AG04450 (cell line): ENCODE measurements at regions not wholly inside any gene's neighbourhood (a gene's known extent, or its start where the extent isn't known, plus 50 kb on each side); places are given as distances from the start of the nearest gene placed in this dataset.

Source experiments
- CTCF ChIA-PET: fragments of 300-600, 350-600 bp; formaldehyde crosslinking; extraction: SDS; loops from one replicate; lab custom pipeline; 2022; ENCODE audit warnings: antibody characterized with exemption, inconsistent platforms; lab: Charles Lee
- POLR2A ChIA-PET: fragments of 350-600 bp; formaldehyde crosslinking; extraction: SDS; loops from one replicate; lab custom pipeline; 2021; ENCODE audit warnings: antibody characterized with exemption, inconsistent platforms; lab: Yijun Ruan, JAX
- DNase-seq: peaks from one replicate; pipeline ENCODE4 v3.0.0-alpha.2; 2011; ENCODE audit warnings: low read depth, low spot score
- H3K27ac ChIP-seq: one replicate; pipeline ENCODE4 v1.5.1; 2012; ENCODE audit warnings: low read depth, low read length, control low read depth
- H3K27me3 ChIP-seq: one replicate; pipeline ENCODE4 v1.6.0; 2012; ENCODE audit warnings: low read length; ENCODE audit not compliant: control insufficient read depth, insufficient read depth
- H3K4me3 ChIP-seq: 2 replicates; pipeline ENCODE4 v1.5.1; 2011; ENCODE audit warnings: mild to moderate bottlenecking, low read depth, low read length, control low read depth
- H3K9me3 ChIP-seq: 2 replicates; pipeline ENCODE4 v1.5.1; 2012; ENCODE audit warnings: low read length; ENCODE audit not compliant: control insufficient read depth, insufficient read depth
- TF ChIP-seq, protein P1 (sequence below): IDR thresholded peaks from 2 replicates; pipeline ENCODE4 v1.5.1; 2011; ENCODE audit warnings: low read depth, low read length, control low read depth, inconsistent platforms

DNA sequence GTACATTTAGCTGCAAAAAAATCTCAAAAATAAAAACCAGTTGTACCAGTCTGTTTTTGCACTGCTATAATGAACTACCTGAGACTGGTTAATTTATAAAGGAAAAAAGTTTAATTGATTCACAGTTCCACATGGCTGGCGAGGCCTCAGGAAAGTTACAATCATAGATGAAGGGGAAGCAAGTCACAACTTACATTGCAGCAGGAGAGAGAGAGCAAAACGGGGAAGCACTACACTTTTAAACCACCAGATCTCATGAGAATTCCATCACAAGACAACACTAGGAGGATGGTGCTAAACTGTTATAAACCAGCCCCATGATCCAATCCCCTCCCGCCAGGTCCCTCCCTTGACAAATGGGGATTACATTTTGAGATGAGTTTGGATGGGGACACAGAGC is 186.0 kb downstream of the TMTC3 start:
- CTCF ChIA-PET = no interaction called here
- no peaks in the 10 kb centered on the region for H3K27me3 ChIP-seq
- TF ChIP-seq, protein P1, sequence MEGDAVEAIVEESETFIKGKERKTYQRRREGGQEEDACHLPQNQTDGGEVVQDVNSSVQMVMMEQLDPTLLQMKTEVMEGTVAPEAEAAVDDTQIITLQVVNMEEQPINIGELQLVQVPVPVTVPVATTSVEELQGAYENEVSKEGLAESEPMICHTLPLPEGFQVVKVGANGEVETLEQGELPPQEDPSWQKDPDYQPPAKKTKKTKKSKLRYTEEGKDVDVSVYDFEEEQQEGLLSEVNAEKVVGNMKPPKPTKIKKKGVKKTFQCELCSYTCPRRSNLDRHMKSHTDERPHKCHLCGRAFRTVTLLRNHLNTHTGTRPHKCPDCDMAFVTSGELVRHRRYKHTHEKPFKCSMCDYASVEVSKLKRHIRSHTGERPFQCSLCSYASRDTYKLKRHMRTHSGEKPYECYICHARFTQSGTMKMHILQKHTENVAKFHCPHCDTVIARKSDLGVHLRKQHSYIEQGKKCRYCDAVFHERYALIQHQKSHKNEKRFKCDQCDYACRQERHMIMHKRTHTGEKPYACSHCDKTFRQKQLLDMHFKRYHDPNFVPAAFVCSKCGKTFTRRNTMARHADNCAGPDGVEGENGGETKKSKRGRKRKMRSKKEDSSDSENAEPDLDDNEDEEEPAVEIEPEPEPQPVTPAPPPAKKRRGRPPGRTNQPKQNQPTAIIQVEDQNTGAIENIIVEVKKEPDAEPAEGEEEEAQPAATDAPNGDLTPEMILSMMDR = no peak
- no peak for DNase-seq
- H3K27ac ChIP-seq = no peak overlapping the region
- H3K9me3 ChIP-seq = no peaks in the 10 kb centered on the region; the same call in 1 of the 2 replicates
- H3K4me3 ChIP-seq = no peak overlapping the region
- POLR2A ChIA-PET = no interaction called here

DNA sequence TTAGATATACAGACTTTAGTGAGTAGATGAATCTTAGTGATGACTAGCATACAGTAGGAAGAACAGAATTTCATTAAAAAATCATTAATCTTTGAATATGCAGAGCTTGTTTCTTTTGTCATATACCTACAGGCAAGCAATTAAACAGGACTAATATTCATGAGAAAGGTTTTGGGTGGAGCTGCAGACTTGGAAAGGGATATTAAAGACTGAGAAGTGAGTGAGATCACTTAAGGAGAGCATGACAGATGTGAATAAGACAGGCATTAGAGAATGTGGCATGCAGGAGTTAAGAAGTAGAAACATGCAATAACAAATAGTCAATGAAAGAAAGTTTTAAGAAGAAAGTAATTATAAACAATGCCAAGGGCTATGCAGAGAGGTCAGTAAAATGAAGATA is 187.7 kb downstream of the TMTC3 start:
- CTCF ChIA-PET = no interaction called here
- DNase-seq = no peak

DNA sequence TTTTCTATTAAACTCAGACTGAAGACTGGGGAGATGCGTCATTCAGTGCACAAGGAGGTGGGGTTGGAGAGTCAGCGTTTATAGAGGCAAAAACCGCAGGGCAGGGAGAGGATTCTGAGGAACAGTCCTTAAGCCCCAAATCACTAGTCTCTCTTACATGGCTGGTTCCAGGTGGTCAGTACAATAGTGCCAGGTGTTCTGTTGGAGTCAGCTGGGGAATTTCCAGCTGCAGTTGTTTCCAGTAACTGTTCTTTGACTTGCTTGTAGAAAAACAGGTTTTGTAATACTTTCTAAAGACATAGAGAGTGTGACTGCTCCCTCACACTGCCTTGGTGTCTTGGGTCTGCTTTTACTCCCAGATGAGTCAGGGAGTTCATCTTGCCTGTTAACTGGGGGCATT is 192.2 kb downstream of the TMTC3 start:
- ChIA-PET CTCF (no interaction called here), POLR2A (interaction anchor here (1.8 kb wide), 1 partner anchor 9 kb away, joined by 4 read pairs; no protein-coding TSS in a partner anchor)
- Histone ChIP-seq H3K27me3 (no peaks in the 10 kb centered on the region), H3K4me3 (no peak overlapping the region), H3K9me3 (no peaks in the 10 kb centered on the region; the same call in 1 of the 2 replicates), H3K27ac (no peak overlapping the region)
- TF ChIP-seq, protein P1 = no peak
- peak; percentile 7 for DNase-seq

More for the DNA sequence above, 187.7 kb downstream of the TMTC3 start:
- Histone ChIP-seq H3K27me3 (no peaks in the 10 kb centered on the region), H3K4me3 (no peak overlapping the region), H3K27ac (no peak overlapping the region), H3K9me3 (no peaks in the 10 kb centered on the region; the same call in 1 of the 2 replicates)
- POLR2A ChIA-PET = no interaction called here
- TF ChIP-seq, protein P1 = no peak

DNA sequence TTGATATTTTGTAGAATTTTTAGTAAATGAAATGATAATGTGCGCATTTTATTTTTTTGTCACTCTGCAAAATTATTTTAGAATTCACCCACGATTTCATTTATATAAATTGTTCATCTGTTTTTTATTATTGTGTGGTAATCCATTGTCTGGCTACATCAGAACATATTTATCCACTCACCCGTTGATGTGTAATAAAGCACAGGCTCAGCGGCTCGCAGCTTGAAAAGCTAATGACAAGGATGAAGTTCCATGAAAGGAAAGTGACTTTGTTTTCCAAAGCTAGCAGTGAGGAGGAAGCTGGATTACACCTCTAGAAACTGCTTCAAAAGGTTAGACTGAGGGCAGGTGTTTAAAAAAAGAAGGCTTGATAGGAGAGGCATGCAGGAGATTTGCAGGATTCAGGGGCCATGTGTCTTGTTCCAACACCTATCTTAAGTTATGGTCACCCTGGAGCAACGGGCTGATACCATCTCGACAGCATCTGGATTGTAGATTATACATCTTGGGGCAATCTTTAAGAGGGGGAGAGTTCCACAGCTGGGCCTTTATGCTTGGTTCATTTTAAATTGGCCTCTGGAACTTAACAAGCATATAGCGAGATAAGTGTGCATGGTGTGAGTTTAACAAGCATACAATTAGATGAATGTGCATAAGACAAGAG is 194.1 kb downstream of the TMTC3 start:
- no peak for DNase-seq
- TF ChIP-seq, protein P1 = no peak
- H3K27me3 ChIP-seq = no peaks in the 10 kb centered on the region
- ChIA-PET POLR2A (no interaction called here), CTCF (no interaction called here)
- no peak overlapping the region for H3K27ac ChIP-seq
- no peak overlapping the region for H3K4me3 ChIP-seq
- H3K9me3 ChIP-seq = no peaks in the 10 kb centered on the region; the same call in 1 of the 2 replicates

DNA sequence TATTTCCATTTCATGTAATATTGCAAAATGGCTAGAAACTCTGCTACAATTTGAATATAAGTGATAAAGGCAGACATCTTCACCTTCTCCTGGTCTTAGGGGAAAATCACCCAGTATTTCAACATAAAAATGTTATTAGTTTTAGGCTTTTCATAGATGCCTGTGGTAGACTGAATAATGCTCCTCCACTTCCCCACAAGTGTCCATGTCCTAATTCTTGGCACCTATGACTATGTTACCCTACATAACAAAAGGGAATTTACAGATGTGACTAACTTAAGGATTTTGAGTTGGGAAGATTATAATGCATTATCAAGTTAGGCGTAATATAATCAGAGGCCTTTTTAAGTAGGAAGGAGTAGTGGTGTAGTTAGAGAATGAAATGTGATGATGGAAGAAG is 196.4 kb downstream of the TMTC3 start:
- TF ChIP-seq, protein P1 = no peak
- Histone ChIP-seq H3K27me3 (no peaks in the 10 kb centered on the region), H3K4me3 (no peak overlapping the region), H3K27ac (no peak overlapping the region), H3K9me3 (no peaks in the 10 kb centered on the region)
- DNase-seq = no peak
- ChIA-PET POLR2A (no interaction called here), CTCF (no interaction called here)
